ENCODE measurements at regions not wholly inside any gene's neighbourhood (a gene's known extent, or its start where the extent isn't known, plus 50 kb on each side); places are given as distances from the start of the nearest gene placed in this dataset.

DNA sequence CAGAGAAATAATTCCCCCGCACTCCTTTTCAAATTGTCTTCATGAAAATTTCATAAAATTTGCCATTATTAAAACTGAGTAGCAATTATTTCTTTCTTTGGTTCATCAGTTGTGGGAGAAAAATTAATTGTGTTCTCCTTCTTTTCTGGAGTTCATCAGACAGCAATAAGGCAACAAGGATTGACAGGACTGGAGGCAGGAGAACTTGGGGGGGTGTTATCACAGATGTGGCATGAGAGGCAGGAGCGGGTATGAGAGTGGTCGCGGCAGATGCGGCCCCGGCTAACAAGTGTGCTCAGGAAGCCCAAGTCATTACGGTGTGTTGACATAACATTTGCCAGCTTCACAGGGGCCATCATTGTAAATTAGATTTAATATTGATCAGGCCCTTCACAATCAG, 306.6 kb upstream of the TMPO start:
- H3K36me3 ChIP-seq (replicated peaks in 1 of 2; ENCODE audit: control insufficient read depth in 1 of 2, insufficient read depth in 2 of 2, low read length in 1 of 2) = no peaks in the 10 kb centered on the region
- ChIA-PET CTCF (no interaction called here), POLR2A (no interaction called here)
- no peaks in the 10 kb centered on the region for H4K20me1 ChIP-seq (ENCODE audit: insufficient read depth)
- no peak overlapping the region for H2AFZ ChIP-seq (ENCODE audit: low read depth)
- no peak overlapping the region for H3K4me3 ChIP-seq (ENCODE audit: low read depth in 2 of 2, low read length in 1 of 2)
- WGBS (ENCODE audit: low lambda C conversion rate) = 59% methylated on average over 7 of the region's 7 CpGs
- no peaks in the 10 kb centered on the region for H3F3A ChIP-seq (replicated peaks; ENCODE audit: insufficient read depth)
- no peak overlapping the region for H3K27ac ChIP-seq (ENCODE audit: low read depth in 2 of 2, low read length in 1 of 2)
- no peaks in the 10 kb centered on the region for H3K27me3 ChIP-seq (ENCODE audit: insufficient read depth)
- no peaks in the 10 kb centered on the region for H3K4me1 ChIP-seq (ENCODE audit: control insufficient read depth in 1 of 2, insufficient read depth in 2 of 2, low read depth in 1 of 2, low read length in 1 of 2)
- H3K4me2 ChIP-seq = no peak overlapping the region
- peak; percentile 38 for DNase-seq
- H3K9me3 ChIP-seq = no peaks in the 10 kb centered on the region
- TF ChIP-seq TCF12 (IDR thresholded peaks at IDR 0.05) (0 out of 2 replicates have a peak, but pooled peaks have one; percentile 5), FOSL2 (IDR thresholded peaks at IDR 0.05; ENCODE audit: borderline replicate concordance, low read depth) (no peak)
- H3K9ac ChIP-seq = no peak overlapping the region
- H3K79me2 ChIP-seq (ENCODE audit: insufficient read depth) = no peaks in the 10 kb centered on the region
- H3K9me2 ChIP-seq = no peaks in the 10 kb centered on the region

DNA sequence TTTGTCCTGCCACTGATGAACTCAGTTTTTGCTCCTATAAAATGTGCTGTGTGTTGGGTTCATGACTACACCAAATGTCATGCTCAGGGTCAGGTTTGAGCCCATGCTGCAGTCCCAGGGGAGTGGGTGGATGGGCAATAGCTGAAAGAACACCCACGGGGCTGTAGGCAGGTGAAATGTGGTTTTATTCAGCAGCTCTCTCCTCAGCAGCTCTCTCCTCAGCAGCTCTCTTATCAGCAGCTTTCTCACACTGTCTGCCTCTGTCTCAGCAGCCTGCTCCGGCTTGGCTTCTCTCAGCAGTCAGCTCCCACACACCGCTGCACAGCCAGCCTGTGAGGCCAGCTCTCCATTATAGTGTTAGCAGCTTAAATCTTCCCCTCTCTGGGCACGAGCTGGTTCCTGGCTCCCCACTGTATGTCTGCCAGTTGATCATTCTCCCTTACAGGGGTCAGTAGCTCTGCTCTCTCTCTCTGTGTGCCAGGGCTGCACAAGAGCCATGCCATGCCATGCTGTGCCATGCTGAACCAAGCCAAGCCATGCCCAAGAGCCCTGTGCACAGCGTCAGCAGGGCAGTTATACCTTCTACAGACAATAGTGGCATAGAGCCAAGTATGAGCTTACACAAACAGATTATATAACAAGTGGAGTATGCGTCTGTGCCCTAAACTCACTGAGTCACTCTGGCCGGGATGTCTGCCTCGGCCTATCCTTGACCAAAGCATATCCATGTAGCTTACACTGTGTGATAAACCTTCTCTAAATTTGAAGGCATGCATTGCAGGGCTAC, 303.3 kb upstream of the TMPO start:
- ChIA-PET POLR2A (no interaction called here), CTCF (interaction anchor here (1.9 kb wide), 1 partner anchor 15 kb away, joined by 6 read pairs; no protein-coding TSS in a partner anchor)
- no peaks in the 10 kb centered on the region for H3K27me3 ChIP-seq (ENCODE audit: insufficient read depth)
- no peak for DNase-seq
- H3F3A ChIP-seq (replicated peaks; ENCODE audit: insufficient read depth) = no peaks in the 10 kb centered on the region
- no peaks in the 10 kb centered on the region for H3K36me3 ChIP-seq (replicated peaks in 1 of 2; ENCODE audit: control insufficient read depth in 1 of 2, insufficient read depth in 2 of 2, low read length in 1 of 2)
- no peak overlapping the region for H2AFZ ChIP-seq (ENCODE audit: low read depth)
- no peaks in the 10 kb centered on the region for H3K4me1 ChIP-seq (ENCODE audit: control insufficient read depth in 1 of 2, insufficient read depth in 2 of 2, low read depth in 1 of 2, low read length in 1 of 2)
- no peaks in the 10 kb centered on the region for H4K20me1 ChIP-seq (ENCODE audit: insufficient read depth)
- H3K27ac ChIP-seq (ENCODE audit: low read depth in 2 of 2, low read length in 1 of 2) = no peak overlapping the region
- TF ChIP-seq NRF1 (IDR thresholded peaks at IDR 0.05; ENCODE audit: low read depth, low read length) = no peak
- TF ChIP-seq POLR2AphosphoS5 (IDR thresholded peaks at IDR 0.05; ENCODE audit: low read depth, low read length) = no peak
- TF ChIP-seq, protein P1, sequence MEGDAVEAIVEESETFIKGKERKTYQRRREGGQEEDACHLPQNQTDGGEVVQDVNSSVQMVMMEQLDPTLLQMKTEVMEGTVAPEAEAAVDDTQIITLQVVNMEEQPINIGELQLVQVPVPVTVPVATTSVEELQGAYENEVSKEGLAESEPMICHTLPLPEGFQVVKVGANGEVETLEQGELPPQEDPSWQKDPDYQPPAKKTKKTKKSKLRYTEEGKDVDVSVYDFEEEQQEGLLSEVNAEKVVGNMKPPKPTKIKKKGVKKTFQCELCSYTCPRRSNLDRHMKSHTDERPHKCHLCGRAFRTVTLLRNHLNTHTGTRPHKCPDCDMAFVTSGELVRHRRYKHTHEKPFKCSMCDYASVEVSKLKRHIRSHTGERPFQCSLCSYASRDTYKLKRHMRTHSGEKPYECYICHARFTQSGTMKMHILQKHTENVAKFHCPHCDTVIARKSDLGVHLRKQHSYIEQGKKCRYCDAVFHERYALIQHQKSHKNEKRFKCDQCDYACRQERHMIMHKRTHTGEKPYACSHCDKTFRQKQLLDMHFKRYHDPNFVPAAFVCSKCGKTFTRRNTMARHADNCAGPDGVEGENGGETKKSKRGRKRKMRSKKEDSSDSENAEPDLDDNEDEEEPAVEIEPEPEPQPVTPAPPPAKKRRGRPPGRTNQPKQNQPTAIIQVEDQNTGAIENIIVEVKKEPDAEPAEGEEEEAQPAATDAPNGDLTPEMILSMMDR (IDR thresholded peaks at IDR 0.05) = no peak
- TF ChIP-seq MEF2A (IDR thresholded peaks at IDR 0.05; ENCODE audit: borderline replicate concordance, low read depth) = no peak
- TF ChIP-seq SIN3A (IDR thresholded peaks at IDR 0.05; ENCODE audit: borderline replicate concordance, low read depth, low read length) = no peak
- no peak for TF ChIP-seq TCF12 (IDR thresholded peaks at IDR 0.05)
- TF ChIP-seq TAF1 (IDR thresholded peaks at IDR 0.05; ENCODE audit: borderline replicate concordance, low read depth, low read length) = no peak
- no peak for TF ChIP-seq SMC3 (IDR thresholded peaks at IDR 0.05; ENCODE audit: low read depth, low read length)
- no peaks in the 10 kb centered on the region for H3K9me2 ChIP-seq
- H3K4me2 ChIP-seq = no peak overlapping the region
- WGBS (ENCODE audit: low lambda C conversion rate) = 43% methylated on average over 8 of the region's 8 CpGs
- H3K9ac ChIP-seq = no peak overlapping the region
- H3K4me3 ChIP-seq (ENCODE audit: low read depth in 2 of 2, low read length in 1 of 2) = no peak overlapping the region
- H3K9me3 ChIP-seq = no peaks in the 10 kb centered on the region
- H3K79me2 ChIP-seq (ENCODE audit: insufficient read depth) = no peaks in the 10 kb centered on the region

DNA sequence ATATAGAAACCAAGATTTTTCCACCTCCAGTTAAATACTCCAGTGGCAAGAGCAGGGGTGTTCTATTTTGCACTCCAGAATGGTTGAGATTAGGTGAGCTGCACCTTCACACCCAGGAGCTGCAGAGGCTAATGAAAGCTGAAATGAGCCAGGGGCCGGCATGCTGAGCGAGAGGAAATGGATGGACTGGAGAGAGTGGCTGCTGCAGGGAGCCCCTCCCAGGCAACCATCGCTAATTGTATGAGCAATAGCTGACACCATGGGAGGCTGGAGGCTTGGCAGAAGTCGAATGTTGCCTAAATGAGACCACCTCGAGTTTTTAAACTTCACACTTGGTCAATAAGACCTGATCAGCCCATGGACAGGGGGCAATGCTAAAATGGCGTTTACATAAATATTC, 301.8 kb upstream of the TMPO start:
- Histone ChIP-seq H3K36me3 (replicated peaks in 1 of 2; ENCODE audit: control insufficient read depth in 1 of 2, insufficient read depth in 2 of 2, low read length in 1 of 2) (no peaks in the 10 kb centered on the region), H3K4me2 (no peak overlapping the region), H4K20me1 (ENCODE audit: insufficient read depth) (no peaks in the 10 kb centered on the region), H3F3A (replicated peaks; ENCODE audit: insufficient read depth) (no peaks in the 10 kb centered on the region), H3K27ac (ENCODE audit: low read depth in 2 of 2, low read length in 1 of 2) (no peak overlapping the region), H3K9me3 (no peaks in the 10 kb centered on the region), H3K4me1 (ENCODE audit: control insufficient read depth in 1 of 2, insufficient read depth in 2 of 2, low read depth in 1 of 2, low read length in 1 of 2) (no peaks in the 10 kb centered on the region), H2AFZ (ENCODE audit: low read depth) (no peak overlapping the region), H3K79me2 (ENCODE audit: insufficient read depth) (no peaks in the 10 kb centered on the region), H3K4me3 (ENCODE audit: low read depth in 2 of 2, low read length in 1 of 2) (no peak overlapping the region), H3K27me3 (ENCODE audit: insufficient read depth) (no peaks in the 10 kb centered on the region), H3K9ac (no peak overlapping the region), H3K9me2 (no peaks in the 10 kb centered on the region)
- CTCF ChIA-PET = interaction anchor here (1.9 kb wide), 1 partner anchor 14 kb away, joined by 6 read pairs; no protein-coding TSS in a partner anchor
- no peak for DNase-seq
- WGBS (ENCODE audit: low lambda C conversion rate) = 41% methylated on average over 6 of the region's 6 CpGs
- POLR2A ChIA-PET = no interaction called here
- TF ChIP-seq, protein P2, sequence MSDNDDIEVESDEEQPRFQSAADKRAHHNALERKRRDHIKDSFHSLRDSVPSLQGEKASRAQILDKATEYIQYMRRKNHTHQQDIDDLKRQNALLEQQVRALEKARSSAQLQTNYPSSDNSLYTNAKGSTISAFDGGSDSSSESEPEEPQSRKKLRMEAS (IDR thresholded peaks at IDR 0.05; ENCODE audit: low read depth) = no peak
- TF ChIP-seq RAD21 (IDR thresholded peaks at IDR 0.05; ENCODE audit: low read length) = no peak
- no peak for TF ChIP-seq RCOR1 (IDR thresholded peaks at IDR 0.05; ENCODE audit: low read length)
- TF ChIP-seq, protein P3, sequence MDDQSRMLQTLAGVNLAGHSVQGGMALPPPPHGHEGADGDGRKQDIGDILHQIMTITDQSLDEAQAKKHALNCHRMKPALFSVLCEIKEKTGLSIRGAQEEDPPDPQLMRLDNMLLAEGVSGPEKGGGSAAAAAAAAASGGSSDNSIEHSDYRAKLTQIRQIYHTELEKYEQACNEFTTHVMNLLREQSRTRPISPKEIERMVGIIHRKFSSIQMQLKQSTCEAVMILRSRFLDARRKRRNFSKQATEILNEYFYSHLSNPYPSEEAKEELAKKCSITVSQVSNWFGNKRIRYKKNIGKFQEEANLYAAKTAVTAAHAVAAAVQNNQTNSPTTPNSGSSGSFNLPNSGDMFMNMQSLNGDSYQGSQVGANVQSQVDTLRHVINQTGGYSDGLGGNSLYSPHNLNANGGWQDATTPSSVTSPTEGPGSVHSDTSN (IDR thresholded peaks at IDR 0.05) = no peak
- TF ChIP-seq POLR2AphosphoS5 (IDR thresholded peaks at IDR 0.05; ENCODE audit: low read depth, low read length) = no peak
- TF ChIP-seq SMC3 (IDR thresholded peaks at IDR 0.05; ENCODE audit: low read depth, low read length) = no peak
- no peak for TF ChIP-seq ELF1 (IDR thresholded peaks at IDR 0.05)
- TF ChIP-seq TCF12 (IDR thresholded peaks at IDR 0.05) = no peak
- TF ChIP-seq, protein P4, sequence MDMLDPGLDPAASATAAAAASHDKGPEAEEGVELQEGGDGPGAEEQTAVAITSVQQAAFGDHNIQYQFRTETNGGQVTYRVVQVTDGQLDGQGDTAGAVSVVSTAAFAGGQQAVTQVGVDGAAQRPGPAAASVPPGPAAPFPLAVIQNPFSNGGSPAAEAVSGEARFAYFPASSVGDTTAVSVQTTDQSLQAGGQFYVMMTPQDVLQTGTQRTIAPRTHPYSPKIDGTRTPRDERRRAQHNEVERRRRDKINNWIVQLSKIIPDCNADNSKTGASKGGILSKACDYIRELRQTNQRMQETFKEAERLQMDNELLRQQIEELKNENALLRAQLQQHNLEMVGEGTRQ (IDR thresholded peaks at IDR 0.05; ENCODE audit: borderline replicate concordance, low read depth, low read length) = no peak
- TF ChIP-seq, protein P5, sequence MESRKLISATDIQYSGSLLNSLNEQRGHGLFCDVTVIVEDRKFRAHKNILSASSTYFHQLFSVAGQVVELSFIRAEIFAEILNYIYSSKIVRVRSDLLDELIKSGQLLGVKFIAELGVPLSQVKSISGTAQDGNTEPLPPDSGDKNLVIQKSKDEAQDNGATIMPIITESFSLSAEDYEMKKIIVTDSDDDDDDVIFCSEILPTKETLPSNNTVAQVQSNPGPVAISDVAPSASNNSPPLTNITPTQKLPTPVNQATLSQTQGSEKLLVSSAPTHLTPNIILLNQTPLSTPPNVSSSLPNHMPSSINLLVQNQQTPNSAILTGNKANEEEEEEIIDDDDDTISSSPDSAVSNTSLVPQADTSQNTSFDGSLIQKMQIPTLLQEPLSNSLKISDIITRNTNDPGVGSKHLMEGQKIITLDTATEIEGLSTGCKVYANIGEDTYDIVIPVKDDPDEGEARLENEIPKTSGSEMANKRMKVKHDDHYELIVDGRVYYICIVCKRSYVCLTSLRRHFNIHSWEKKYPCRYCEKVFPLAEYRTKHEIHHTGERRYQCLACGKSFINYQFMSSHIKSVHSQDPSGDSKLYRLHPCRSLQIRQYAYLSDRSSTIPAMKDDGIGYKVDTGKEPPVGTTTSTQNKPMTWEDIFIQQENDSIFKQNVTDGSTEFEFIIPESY (IDR thresholded peaks at IDR 0.05; ENCODE audit: borderline replicate concordance, low read depth) = no peak

Measured in SK-N-SH (cell line).